SK-N-DZ (cell line): ENCODE measurements at regions not wholly inside any gene's neighbourhood (a gene's known extent, or its start where the extent isn't known, plus 50 kb on each side); places are given as distances from the start of the nearest gene placed in this dataset.
A peak's percentile ranks its signal among the peaks of the same experiment; 100 is the strongest.

Source experiments
- DNase-seq: peaks from one replicate; pipeline ENCODE4 v3.0.0-alpha.2; 2015; ENCODE audit warnings: low spot score

- no peak for DNase-seq
Measured at GRCh38 chr21:16476056-16476825, 746.5 kb downstream of the USP25 start.

GRCh38 chr21:16488042-16488441 is 758.3 kb downstream of the USP25 start:
- no peak for DNase-seq

DNA sequence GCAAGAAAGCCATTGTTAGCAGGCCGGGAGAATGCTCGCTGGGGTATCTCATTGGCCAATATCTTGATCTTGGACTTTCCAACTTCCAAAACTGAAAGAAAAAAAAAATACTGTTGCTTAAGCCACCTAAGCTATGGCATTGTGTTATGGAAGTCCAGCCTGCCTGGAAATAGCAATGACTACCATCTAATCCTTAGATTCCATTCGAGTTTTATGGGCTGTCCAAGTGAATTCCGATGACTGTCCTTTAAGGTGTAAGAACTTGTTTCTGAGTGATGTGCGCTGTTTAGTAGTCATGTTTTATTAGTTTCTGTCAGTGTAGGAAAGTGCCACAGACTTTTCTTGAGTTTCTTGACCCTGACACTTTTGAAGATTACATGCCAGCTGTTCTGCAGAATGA is 762.6 kb downstream of the USP25 start:
- DNase-seq = no peak

- no peak for DNase-seq
Measured at GRCh38 chr21:16492892-16493291, 763.1 kb downstream of the USP25 start.

- DNase-seq = no peak
Measured at GRCh38 chr21:16496609-16497008, 766.8 kb downstream of the USP25 start.

DNA sequence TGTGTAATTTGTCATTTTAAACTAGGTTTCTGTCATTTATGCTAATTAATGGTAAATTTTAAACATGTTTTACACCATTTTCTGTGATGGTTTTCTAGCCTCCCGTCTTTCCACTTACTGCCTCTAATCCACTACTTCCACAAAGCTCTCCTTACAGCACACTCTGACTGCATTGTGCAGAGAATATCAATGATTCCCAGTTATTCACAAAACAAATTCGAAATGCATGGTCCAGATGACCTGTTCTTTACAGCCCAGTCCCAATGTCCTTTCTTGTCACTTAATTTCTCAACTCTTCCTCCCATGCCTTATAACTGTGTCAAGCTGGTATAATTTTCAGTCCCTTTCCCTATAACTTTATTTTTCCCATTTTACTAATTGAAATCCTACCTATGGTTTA is 770.5 kb downstream of the USP25 start:
- no peak for DNase-seq

DNA sequence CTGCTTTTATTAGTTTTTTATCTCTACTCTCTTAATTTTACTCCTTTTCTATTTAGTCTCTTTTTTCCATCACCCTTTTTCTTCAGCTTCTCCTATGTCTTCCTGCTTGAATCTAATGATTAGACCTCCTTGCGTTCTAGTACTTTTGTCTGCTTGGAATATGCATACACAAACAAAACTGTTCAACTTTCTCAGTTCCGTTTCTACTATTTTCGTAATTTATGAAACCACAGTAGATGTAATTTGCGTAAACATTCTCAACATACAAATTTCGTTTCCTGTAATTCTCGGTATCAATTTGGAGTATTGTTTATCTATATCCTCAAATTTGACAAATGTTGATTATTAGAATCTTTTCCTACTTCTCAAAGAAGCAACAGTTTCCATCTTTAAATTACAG is 772.5 kb downstream of the USP25 start:
- no peak for DNase-seq

DNA sequence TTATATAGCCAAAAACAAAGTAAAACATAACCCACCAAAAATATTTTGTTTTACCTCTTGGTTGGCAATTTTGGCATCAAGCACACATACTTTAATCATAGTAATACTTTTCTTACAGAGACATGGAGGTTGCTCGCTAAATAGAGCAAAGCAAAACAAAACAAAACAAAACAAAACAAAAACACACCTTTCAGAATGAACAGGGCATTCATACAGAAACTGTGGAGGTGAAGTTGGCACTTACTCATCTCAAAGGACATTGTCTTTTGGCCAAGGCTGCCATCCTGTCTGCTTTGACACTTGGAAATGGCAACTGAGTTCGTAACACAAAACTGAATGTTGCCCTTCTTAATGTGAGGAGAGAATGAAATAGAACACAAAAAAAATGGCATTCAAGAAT is 773.1 kb downstream of the USP25 start:
- no peak for DNase-seq

DNA sequence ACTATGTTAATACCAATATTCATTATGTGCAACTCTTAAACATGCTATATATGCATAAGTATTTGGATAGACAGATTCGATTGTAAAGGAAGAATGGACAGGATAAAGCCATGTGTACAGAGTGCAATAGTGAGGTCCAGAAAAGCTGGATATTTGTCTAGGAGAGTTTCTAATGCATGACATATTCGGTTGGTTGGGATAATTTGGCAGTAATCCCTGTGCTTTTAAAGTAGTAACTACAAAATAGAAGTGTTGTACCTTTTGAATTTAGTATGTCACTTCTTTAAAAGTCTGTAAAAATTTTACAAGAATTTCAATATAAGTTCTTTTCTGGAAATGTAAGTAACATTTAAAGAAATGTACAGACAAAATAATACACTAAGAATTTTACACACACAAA is 774.5 kb downstream of the USP25 start:
- no peak for DNase-seq

- no peak for DNase-seq
Measured at GRCh38 chr21:16504766-16505165, 775.0 kb downstream of the USP25 start.

DNA sequence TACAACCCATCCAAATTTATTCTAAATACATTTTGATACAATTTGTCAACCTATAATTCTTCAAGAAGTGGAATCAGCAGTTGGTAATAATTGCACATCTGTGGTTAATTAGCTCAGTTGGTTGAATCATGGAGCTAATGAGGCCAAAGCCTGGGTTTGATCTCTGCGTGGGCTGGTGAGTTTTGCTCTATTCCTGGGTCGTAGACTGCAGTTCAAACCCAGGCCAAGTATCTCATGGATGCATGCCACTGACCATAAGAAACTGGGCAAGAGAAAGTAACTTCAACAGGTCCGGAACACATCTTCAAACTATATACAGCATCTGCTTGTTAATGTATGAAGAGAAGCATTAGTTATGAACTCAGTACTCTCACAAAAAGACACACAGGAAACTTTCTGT is 779.7 kb downstream of the USP25 start:
- DNase-seq = no peak

- no peak for DNase-seq
Measured at GRCh38 chr21:16514316-16514715, 784.5 kb downstream of the USP25 start.

DNA sequence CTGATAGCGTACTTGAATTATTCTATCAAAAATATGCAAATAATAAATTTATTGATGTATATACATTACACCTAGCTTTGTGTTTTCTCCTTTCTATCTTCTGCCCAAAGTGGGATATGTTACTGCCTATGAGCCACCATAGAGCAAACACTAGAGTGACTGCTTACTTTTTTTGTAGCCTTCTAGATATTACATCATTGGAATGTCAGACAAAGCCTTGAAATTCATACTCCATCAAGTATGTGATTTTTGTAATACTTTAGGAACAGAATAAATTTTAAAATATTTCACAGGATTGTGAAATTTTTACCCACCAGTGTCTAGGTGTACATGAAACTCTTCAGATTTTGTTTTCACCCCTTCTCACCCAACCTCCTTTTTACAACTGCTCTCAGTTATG is 787.6 kb downstream of the USP25 start:
- no peak for DNase-seq

DNA sequence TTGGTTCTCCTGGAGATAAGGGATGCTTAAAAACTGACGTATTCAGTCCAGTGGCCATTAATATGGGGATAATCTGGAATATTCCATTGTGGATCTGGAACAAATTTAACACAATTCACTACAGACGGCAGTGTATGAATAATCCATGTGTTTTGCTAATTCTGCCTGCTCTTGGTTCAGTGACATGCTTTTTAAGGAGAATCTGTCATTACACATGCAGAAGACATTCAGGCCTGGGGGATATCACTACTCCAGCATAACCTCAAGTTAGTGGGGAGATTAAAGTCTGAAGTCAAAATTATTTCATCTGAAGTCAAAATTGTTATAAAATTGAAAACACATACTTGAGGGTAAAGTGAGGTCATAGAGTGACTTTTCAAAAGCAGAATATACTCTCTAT is 789.3 kb downstream of the USP25 start:
- no peak for DNase-seq

DNA sequence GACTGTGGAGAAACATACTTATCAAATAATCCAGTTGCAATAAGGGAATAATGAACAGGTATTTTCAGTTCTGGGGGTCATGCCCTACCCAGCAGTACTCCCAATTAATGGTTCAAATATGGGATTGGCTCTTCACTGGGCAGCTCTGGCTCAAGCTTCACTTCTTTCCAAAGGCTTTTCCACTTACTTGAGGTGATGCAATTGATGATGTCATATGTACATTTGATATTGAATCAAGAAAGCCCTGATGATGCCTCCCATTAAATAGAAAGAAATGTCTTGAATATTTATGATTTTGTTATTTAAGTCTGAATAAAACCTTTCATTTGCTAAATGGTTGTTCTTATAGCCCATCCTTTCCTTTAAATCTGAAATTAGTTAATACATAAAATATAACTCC is 789.9 kb downstream of the USP25 start:
- DNase-seq = no peak

DNA sequence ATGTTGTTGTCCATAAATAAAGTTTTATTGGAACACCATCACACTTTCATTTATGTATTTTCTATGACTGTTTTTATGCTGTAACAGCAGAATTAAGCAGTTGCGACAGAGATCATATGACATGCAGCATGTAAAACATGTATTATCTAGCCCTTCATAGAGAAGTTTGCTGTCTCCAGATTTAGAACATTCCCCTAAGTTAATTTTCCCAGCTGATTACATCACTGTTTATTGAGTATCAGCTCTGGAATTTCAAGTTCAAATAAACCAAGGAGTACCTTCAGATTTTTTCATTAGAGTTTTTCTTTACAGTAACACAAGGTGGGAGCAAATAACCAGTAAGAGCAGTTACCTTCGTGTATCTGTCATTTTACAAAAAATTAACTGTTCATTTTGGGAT is 792.8 kb downstream of the USP25 start:
- DNase-seq = no peak

- DNase-seq = no peak
Measured at GRCh38 chr21:16530656-16531055, 800.9 kb downstream of the USP25 start.

DNA sequence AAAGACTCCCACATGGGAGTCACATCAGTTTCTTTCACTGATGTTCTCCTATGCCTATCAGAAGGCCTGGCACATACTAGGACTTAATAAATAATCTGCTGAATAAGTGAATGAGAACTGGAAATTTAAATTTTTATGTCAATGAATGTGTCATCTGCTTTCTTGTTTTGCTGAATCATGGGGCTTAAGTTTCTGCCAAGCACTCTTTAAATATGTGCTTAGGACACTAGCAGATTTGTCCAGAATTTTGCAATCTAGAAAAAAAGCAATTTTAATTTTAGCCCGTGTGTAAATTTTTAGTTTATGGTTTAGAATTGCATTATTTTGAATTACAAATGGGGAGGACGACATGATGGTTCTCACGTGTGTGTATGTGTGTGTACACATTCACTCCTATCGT is 803.1 kb downstream of the USP25 start:
- DNase-seq = no peak

- no peak for DNase-seq
Measured at GRCh38 chr21:16533692-16534407, 804.1 kb downstream of the USP25 start.

DNA sequence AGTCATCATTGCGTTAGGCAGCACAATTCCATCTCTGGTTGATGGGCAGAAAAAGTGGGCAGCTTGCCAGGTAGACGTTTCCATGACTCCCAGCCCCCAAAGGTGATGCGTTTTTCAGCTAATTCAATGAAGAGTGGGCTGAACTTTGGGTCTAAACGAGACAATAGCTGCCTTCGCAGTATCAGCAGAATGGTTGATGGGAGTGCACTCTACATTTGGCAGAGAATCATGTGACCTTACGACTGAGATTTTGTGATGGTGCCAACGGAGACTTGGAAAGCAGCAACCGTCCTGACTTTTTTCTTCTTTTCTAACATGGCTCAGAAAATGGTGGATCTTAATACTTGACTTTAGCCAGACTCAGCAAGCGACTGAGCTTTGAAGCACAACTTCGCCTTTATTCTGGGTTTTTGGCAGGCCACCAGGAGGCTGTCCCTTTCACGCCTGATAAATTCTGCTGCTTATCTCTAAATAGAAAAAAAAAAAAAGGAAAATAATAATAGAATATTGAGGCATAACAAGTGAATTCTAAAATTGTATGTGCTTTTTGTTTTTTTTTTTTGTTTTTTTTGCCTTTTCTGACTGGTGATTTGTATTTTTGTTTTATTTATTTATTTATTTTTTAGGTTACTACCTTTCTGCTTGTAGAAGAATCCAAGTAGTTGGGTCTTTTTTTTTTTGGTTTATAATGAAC is 804.8 kb downstream of the USP25 start:
- peak; percentile 39 for DNase-seq

DNA sequence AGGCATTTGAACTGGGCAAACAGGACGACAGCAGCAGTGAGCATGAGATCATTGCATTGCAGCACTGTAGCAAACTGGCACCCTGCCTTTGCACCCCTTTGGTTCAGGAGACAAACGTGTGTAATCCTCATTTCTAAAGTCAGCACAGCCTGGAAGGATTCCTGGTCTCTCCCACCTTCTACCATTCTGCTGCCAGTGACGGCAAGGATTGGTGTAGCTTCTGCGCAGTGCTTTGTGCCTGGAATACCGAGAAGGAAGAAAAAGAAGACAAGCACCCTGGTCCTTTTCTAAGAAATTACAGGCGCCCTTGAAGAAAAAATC is 805.3 kb downstream of the USP25 start:
- DNase-seq = no peak

- no peak for DNase-seq
Measured at GRCh38 chr21:16535626-16536025, 805.8 kb downstream of the USP25 start.

- no peak for DNase-seq
Measured at GRCh38 chr21:16536140-16536539, 806.4 kb downstream of the USP25 start.
